ENCODE measurements at regions not wholly inside any gene's neighbourhood (a gene's known extent, or its start where the extent isn't known, plus 50 kb on each side); places are given as distances from the start of the nearest gene placed in this dataset.
A peak's percentile ranks its signal among the peaks of the same experiment; 100 is the strongest.

DNA sequence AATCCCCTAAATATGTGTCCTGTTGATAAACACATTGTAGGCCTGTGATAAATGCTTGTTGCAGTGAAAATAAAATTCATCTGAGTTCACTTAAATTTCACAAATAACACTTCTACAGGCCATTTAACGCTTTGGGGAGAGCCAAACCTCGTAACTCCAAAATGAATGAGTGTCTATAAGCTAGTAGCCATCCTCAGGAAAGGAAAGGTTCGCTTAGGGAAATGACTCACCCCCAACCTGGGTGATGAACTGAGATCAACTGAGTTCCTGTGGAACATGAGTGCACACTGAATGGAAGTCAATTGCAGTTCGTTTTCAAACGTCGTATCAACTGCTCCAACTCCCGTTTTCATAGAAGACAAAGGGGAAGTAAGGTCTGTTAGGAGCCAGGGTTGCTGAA is 527.6 kb upstream of the ID2 start:
- no peak for DNase-seq

DNA sequence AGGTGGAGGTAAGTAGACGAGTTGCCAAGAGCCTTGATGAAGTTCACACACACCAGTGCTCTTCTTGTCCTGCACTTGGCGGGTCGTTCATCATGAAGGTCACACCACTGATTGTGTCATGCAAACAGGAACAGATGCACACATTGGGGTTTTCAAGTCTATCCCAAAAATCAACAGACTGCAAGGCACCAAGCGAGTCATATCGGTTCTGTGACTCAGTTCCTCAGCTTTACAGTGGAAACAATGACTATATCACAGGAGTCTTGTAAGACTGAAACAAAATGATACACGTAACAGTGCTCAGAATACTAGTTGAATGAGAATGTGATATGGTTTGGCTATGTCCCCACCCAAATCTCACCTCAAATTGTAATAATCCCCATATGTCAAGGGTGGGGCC is 526.9 kb upstream of the ID2 start:
- no peak for DNase-seq

DNA sequence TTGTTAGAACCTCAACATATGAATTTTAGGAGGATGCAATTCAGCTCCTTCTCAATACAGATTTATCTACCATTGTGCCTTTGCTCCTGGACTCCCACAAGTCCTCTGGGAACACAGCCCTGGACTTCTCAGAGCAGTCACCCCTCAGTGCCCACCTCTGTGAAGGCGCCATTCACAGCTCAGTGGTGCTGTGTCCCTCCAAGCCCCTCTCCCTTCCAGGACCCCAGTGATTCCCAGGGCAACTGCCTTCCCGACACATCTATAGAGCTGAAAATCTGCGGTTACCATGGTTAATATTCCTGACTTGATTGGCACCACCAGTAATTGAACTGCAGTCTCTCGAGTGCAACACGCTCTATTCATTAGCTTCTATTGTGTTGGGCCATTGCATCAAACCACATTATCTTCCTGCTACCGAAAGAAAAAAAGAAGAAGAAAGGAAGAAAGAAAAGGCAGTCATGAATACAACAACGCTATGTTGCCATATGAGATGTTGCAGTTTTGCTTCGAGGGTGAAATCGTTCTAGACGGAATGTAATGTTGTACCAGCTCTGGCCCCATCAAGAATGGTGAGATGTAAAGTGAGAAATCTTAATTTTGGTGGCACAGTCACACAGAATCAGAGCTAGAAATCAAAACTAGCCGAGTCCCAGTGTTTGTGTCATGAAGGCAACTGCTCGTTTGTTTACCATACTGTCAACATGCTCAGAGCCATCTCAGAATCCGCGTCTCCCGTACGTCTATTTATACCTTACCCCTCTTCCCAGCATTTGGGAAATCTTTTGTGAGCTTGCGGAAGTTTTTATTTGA is 524.0 kb upstream of the ID2 start:
- DNase-seq, result no peak

DNA sequence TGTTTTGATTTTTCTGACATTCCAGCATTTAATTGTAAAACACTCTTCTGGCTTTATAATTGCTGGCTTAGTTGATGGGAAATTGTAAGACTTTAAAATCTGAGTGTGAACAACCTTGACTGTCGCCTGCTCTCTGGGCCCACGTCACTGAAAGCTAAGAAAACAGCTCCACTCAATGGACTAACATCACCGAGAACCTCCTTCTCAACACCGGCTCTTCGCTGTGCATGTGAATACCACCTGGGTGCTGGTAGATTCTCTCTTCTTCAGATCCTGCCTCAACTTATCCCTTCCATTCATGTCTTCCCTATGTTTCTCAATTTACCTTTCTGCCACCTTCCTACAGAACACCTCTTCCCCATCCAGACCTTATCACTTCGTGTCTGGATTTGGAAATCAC is 523.1 kb upstream of the ID2 start:
- no peak for DNase-seq

DNA sequence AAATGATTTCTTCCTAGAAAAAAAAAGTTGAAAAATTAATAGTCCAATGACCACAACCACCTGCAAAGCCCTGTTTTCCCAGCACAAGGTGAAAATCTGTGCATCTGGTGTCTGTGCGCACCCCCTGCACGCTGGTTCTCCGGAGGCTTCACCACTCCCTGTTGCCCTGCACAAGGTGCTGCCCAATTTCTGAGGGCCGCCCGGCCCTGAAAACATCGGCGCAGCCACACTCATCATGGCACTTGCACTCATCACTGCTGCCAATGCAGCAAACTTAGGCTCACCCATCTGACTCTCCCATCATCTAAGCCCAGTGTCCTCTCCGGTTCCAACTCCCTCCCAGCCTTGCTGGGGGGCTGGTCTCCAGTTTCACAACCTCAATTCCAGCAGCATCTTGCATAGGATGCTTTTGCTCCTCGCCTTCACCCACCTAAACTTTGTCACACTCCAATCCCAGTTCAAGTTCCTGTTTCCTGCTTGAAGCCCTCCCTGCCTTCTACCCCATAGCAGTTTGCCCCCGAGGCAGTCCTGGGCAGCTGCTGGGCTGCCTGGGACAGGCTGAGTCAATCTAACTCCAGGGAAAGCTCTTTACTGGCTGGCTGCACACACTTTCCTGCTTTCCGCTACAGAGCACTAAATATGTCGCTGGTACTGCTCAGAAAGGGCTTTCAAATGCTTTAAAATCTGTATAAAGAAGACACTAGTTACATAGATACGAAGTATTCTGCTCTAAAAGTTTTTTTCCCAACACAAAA is 522.5 kb upstream of the ID2 start:
- no peak for DNase-seq

DNA sequence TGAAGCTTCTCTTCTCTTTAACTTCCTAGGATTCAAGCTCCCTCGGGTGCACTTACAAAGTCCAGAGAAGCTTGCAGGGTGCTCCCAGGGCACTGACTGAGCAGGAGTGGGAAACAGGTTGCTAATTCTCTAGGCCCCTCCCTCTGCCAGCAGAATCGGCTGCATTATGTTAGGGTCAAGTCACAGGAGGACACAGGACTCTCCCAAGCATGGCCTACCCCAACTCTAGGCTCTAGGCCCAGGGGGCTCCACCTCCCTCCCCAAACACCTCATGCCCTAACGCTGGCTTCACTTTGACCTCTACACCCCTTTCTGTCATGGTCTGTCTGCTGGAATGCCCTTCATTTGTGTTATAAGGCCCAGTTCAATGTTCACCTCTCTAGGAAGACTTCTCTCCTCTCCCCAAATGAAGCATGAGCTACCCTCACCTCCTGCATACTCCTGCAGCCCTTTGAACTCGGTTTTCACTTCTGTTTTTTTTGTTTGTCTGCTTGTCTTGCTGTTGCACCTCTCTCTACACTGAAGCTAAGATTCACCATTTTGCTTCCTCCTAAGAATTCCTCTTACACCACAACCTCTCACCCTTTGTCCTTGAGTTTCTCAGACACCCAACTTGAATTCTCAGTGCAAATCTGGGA is 521.8 kb upstream of the ID2 start:
- no peak for DNase-seq

DNA sequence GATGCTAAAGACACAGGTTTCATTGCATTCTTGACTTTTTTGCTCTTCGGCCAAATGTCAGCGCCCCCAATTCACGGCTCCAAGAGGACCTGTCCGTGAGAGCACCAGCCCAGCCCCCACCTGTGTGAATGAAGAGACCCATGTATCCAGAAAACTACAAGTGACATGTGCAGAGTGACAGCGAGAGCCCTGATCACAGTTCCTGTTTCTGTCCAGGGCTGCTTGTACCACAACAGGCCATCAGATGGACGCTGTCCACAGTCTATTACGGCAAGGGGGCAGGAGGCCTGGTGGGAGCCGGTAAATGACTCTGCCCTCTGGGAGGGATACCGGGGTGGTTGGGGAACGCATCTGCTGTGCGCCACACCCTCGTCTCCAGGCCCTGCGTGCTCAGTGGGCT is 520.9 kb upstream of the ID2 start:
- no peak for DNase-seq

DNA sequence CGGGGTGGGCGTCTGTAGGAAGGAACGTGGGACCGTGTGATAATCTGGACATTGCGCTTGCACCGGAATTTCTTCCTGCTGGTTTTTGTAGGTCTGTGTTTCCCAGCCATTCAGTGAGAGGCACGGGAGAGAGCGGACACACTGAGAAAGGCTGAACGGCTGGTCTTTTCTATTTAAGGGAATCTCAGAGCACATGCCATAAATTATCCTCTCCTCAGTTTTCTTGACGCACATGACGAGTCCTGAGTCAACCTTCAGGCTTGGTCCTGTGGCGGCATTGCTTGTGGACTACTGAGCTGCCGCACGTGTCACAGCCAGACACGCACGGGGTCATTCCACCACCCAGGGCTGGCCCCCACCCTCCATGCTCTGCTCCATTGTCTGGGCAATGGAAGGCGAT is 519.3 kb upstream of the ID2 start:
- DNase-seq, result no peak

DNA sequence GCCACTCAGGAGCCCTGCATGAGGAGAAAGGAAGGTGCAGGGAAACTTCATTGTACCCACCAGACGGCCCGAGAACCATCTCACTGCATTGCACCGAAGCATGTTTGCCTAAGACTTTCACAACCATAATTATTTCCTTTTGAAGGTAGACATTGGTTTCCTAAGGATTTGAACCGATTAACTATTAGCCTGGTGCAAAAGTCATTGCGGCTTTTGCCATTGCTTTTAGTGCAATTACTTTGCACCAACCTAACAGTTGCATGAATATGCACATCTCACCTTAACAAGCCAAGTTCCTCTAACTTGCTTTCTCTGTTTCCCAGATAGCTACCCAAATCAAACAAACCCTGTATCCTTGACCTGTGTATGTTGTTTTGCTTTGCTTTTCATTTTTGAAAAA is 516.3 kb upstream of the ID2 start:
- DNase-seq, result no peak

DNA sequence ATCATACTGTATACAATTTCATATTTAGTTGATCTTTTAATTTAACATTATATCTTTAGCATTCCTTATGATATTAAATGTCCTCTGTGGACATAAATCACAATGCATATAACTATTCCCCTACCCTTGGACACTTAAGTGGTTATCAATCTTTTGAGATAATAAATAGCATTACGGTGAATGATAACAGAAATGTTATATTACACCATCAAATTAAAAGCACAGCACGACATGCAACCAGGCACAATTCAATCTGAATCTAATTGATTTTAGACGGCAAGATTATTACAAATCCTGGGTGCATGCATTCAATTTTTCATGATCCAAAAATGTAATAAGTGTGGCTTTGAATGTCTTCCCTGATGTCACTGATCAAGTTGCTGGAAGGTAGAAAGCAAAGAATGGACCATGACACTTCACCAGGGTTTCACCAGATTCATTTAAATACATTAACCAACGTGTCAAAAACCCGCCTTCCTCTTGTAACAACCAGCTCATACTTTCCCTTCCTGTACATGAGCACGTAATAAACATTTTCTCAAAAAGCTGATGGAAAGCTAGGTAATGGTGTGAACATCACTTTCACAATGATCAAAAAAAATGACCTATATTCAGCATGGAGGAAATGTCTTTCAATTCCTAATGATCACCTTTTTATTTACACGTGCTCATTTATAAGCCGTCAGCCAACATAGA is 513.7 kb upstream of the ID2 start:
- DNase-seq, result peak in 1 of 2 donors; percentile 13

DNA sequence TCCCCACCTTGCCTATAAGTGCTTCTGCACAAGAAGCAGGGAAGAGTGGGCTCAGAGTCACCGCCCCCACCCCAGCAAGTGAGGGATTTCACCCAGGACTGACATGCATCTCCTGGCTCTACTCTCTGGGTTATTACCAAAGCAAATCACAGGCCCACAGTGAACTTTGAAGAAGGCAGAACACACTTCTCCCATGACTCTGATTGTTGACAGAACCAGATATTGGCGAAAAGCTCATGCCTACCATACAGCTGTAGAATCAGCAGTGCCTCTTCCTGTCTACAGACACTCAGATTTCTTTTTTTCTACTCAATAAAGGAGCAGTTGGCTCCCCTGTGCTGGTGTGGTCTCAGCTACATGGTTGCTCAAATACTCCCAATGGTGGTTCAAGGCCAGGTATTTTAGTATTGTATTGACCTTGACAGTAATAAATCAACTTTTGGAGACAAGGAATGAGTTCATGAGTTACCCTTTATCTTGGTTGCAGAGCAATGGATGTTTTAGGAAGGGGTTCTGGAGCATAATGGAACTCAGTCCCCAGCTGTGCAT is 512.9 kb upstream of the ID2 start:
- no peak for DNase-seq

DNA sequence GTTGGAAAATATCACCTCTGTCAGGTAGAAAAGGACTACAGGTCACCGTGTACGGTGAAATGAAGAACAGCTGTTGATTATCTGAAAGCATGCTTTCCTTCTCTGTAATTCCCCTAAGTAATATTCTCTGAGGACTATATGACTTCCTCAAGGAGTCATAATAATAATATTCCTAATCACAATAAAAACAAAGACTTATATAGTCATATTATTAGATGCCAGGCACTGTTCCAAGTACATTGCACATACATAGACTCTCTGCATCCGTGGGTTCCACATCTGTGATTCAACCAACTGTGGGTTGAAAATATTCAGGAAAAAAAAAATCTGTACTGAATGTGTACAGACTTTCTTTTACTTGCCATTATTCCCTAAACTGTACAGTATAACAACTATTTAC is 512.4 kb upstream of the ID2 start:
- no peak for DNase-seq

DNA sequence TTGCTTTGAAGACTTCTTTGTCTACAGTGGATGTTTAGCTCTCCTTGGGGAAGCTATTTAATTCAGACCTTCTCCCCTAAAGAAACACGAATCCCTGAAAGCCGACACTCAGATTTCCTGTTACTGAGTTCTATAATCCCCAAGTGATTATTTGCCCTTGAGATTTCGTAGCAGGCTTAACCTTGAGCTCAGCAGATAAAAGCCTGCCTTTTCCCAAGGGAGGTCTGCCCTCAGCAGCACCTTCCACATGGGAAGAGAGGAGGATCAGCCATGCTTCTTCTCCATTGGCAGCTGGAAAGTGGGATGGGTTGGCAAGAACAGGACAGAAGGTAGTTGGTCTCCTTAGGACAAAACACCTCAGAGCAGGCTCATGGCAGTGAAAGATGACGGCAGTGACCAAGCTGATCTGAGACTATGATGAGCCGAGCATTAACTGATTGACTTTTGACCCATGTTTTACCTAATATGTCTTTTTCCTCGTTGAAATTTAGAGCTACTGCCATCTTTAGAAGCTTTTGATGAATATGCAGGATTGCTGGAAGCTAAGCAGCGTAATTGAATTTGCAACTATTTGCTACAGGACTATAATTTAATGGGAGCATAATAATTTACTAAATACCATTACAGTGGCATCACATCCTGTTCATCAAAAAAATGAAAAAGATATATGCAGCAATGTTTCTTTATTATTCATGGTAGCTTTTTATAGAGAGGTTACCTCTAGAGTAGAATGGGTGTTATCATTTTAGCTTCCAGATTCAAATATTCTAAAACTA is 511.1 kb upstream of the ID2 start:
- no peak for DNase-seq

DNA sequence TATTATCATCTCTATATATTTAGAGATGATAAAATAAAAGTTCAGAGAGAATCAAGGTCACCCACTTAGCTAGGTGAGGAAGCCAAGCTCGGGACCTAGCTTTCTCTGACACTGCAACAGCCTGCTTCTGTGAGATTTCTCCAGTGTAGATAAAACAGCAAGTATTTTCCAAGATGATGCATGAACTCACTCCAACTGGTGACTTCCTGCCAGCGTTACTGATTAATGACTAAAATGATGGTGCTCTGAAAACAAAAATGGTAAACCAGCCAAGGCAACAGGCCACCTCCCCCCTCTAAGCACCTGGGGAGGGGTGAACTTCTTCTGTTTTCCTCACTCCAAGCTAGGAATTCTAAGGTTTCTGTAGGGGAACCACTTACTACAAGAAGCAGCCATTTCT is 510.2 kb upstream of the ID2 start:
- no peak for DNase-seq

DNA sequence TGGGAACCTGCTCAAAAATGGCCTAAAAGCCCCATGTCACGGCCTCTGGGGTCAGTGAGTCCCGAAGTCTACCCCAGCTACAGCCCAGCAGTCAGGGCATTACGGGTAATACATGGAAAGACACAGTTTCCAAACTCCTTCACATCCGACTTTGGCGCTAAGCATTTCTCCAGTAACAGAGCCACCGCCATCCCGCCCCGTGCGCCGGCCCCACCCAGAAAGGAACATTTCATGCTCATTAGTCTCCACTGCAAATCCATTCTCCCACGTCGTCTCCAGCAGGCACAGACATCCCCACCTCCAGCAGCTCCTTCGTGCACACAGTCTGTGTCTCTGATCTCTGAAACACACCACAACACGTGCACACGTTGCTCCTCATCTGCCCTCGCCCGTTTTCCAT is 509.2 kb upstream of the ID2 start:
- no peak for DNase-seq

DNA sequence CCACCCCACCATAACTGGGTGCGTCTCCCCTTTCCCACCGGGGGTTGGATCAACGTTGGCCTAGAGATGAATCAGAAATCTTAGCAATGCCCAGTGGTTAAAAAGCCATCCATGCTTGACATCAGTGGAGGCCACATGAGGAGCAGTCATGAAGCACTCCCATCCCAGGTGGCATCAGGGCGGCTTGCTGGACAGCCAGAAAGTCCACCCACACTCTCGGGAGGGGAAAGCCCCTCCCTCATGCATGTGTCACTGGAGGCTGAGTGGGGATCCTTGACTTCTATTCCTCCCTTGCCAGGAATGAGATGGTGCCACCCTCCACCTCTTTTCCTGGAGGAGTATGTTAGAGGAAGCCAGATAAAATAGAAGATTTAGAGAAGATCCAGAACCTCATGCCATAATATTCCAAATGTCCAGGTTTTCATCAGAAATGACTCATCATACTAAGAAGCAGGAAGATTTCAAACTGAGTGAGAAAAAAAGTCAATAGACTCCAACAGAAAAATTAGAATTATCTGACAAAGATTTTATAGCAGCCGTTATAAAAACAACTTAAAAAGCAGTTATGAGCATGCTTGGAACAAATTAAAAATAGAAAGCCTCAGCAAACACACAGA is 507.1 kb upstream of the ID2 start:
- no peak for DNase-seq

DNA sequence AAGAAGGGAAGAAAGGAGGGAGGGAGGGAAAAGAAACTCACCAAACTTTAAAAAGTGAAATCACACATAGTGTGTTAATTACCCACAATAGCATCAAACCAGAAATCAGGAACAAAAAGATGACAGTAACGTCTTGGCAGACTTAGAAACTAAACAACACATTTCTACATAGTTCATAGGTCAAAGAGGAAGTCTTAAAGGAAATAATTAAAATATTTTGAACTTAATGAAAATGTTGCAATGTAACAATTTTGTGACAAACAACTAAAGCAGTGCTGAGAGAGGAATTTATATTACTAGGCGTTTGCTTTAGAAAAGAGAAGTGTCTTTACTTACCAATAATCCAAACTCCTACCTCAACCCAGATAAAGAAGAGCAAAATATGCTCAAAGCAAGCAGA is 505.0 kb upstream of the ID2 start:
- peak in 1 of 2 donors; percentile 6 for DNase-seq

DNA sequence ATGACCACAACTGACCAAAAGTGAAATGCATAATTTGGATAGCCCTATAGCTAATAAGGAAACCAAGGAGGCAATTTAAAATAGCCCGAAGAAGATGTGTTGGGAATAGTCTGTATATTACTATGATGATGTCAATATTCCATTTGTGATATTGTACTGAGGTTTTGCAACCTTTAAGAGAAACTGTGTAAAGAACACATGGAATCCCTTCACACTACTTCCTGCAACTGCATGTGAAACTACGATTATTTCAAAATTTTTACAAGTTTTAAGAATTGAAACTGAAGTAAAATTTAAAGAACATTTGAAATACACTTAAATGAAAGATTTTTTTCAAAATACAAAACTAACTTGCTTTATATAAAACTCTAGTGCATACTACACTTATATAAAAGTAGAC is 504.3 kb upstream of the ID2 start:
- no peak for DNase-seq

DNA sequence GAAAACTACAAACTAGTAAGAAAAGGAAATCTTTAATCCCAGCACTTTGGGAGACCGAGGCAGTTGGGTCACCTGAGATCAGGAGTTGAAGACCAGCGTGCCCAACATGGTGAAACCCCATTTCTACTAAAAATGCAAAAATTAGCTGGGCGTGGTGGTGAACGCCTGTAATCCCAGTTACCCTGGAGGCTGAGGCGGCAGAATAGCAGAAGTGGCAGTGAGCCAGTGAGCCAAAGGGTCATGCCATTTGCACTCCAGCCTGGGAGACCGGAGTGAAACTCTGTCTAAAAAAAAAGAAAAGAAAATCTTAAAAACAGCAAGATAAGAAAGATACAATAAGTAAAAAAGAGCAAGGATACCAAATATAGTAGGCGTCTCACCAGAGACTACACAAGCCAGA is 502.9 kb upstream of the ID2 start:
- DNase-seq, result peak in 1 of 2 donors; percentile 25

DNA sequence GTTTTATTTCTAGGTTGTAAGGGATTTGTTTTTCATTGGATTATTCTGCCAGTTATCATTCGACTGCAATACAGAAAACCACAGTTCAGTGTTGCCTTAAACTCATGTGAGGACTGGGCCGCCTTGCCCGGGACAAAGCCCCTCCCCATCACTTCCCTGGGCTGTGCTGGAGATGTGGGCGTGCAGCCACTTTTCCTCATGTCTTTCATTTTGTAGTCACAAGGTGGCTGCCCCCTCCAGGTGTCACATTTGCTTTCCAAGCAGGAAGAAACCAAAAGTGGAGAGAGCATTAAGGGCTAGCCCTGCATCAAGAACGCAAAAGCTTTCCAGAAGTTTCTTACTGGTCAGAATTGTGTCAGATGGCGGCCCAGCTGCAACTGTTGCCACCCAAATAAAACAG is 492.5 kb upstream of the ID2 start:
- no peak for DNase-seq

DNA sequence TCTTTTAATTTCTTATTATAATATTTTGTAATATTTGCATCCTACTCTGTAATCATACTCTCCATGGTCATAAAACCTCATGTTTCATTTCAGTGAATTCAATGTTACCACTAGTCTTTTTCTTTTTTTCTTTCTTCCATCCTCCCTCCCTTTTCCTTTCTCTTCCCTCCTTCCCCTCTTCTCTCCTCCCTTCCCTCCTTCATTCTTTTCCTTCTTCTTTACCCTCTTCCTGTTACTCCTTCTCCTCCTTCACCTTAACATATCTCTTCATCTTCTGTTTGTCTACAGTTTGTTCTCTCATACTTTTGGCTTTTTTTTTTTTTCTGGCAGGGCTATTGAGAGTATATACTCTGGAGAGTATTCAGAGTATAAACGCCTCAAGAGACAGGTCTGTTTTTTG is 491.6 kb upstream of the ID2 start:
- no peak for DNase-seq

DNA sequence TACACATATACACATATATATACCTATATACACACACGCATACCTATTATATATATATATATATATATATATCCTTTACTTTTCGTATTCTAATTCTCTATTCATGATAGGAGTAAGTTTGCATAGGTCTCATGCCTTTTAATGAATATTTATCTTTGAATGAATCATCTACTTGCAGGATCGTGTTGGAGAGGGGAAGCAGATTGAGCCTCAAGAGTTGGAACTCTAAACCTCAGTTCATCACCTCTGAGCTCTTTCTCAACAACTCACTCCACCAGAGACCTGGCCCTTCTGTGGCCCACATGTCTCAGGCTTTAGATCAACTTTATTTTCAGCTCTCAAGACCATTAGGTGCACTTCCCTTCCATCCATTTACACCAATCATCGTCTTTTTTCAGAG is 490.4 kb upstream of the ID2 start:
- DNase-seq, result no peak
